Fibroblast of lung (primary cell): ENCODE measurements at regions not wholly inside any gene's neighbourhood (a gene's known extent, or its start where the extent isn't known, plus 50 kb on each side); places are given as distances from the start of the nearest gene placed in this dataset.

Experiments
- EZH2 ChIP-seq: IDR thresholded peaks from 2 replicates; pipeline ENCODE4 v1.5.1; 2012; ENCODE audit warnings: low read length, control low read depth, mild to moderate bottlenecking; ENCODE audit errors: missing control alignments
- TF ChIP-seq, protein P1 (sequence below), 2 donors: IDR thresholded peaks in 1 of 2; conservative IDR thresholded peaks in 1 of 2; 1 replicate in 1 of 2; 2 replicates in 1 of 2; pipeline ENCODE4 v1.5.1; 2011 to 2012; ENCODE audit warnings: low read length in 2 of 2, control low read depth in 1 of 2, inconsistent platforms in 1 of 2, low read depth in 1 of 2, mild to moderate bottlenecking in 1 of 2

DNA sequence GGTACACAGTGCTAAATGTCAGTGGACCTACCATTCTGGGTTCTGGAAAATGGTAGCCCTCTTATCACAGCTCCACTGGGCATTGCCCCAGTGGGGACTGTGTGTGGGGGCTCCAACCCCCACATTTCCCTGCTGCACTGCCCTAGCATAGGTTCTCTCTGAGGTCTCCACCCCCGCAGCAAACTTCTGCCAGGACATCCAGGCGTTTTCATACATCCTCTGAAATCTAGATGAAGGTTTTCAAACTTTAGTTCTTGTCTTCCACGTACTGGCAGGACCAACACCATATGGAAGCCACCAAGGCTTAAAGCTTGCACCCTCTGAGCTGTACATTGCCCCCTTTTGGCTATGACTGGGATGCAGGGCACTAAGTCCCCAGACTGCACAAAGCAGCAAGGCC is 788.2 kb upstream of the ALCAM start:
- TF ChIP-seq, protein P1, sequence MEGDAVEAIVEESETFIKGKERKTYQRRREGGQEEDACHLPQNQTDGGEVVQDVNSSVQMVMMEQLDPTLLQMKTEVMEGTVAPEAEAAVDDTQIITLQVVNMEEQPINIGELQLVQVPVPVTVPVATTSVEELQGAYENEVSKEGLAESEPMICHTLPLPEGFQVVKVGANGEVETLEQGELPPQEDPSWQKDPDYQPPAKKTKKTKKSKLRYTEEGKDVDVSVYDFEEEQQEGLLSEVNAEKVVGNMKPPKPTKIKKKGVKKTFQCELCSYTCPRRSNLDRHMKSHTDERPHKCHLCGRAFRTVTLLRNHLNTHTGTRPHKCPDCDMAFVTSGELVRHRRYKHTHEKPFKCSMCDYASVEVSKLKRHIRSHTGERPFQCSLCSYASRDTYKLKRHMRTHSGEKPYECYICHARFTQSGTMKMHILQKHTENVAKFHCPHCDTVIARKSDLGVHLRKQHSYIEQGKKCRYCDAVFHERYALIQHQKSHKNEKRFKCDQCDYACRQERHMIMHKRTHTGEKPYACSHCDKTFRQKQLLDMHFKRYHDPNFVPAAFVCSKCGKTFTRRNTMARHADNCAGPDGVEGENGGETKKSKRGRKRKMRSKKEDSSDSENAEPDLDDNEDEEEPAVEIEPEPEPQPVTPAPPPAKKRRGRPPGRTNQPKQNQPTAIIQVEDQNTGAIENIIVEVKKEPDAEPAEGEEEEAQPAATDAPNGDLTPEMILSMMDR (conservative IDR thresholded peaks at IDR 0.05 in 1 of 2, IDR thresholded peaks at IDR 0.05 in 1 of 2; ENCODE audit: low read depth in 1 of 2, low read length in 2 of 2), result no peak
- TF ChIP-seq EZH2, result no peak
